H9 (cell line): ENCODE measurements at regions not wholly inside any gene's neighbourhood (a gene's known extent, or its start where the extent isn't known, plus 50 kb on each side); places are given as distances from the start of the nearest gene placed in this dataset.

ENCODE experiments used
- DNase-seq: peaks from one replicate; pipeline ENCODE4 v3.0.0-alpha.2; 2017
- H2AFZ ChIP-seq: one replicate; pipeline ENCODE4 v1.6.1; 2013; ENCODE audit warnings: mild to moderate bottlenecking, low read length, control low read depth, moderate library complexity
- H2AK5ac ChIP-seq: 2 replicates; pipeline ENCODE4 v1.6.1; 2013; ENCODE audit warnings: low read length, control low read depth, mixed read lengths; ENCODE audit not compliant: insufficient read length
- H2BK120ac ChIP-seq: one replicate; pipeline ENCODE4 v1.6.1; 2013; ENCODE audit warnings: low read depth, mild to moderate bottlenecking, low read length, control low read depth, inconsistent platforms; ENCODE audit not compliant: poor library complexity, severe bottlenecking
- H2BK12ac ChIP-seq: 2 replicates; pipeline ENCODE4 v1.6.1; 2013; ENCODE audit warnings: low read length, control low read depth, mixed read lengths, low read depth; ENCODE audit not compliant: insufficient read length
- H2BK15ac ChIP-seq: 2 replicates; pipeline ENCODE4 v1.6.1; 2013; ENCODE audit warnings: low read depth, low read length, control low read depth
- H2BK20ac ChIP-seq: one replicate; pipeline ENCODE4 v1.6.1; 2013; ENCODE audit warnings: low read depth, mild to moderate bottlenecking, low read length, control low read depth, inconsistent platforms; ENCODE audit not compliant: poor library complexity, severe bottlenecking
- H2BK5ac ChIP-seq: 2 replicates; pipeline ENCODE4 v1.6.1; 2013; ENCODE audit warnings: low read length, control low read depth, mixed read lengths; ENCODE audit not compliant: insufficient read length
- H3K14ac ChIP-seq: 2 replicates; pipeline ENCODE4 v1.6.1; 2013; ENCODE audit warnings: low read length, control low read depth; ENCODE audit not compliant: insufficient read depth
- H3K18ac ChIP-seq: 2 replicates; pipeline ENCODE4 v1.6.1; 2013; ENCODE audit warnings: low read depth, mild to moderate bottlenecking, mixed read lengths, low read length, control low read depth; ENCODE audit not compliant: insufficient read length
- H3K23ac ChIP-seq: 2 replicates; pipeline ENCODE4 v1.6.1; 2013; ENCODE audit warnings: low read length, control low read depth, mixed read lengths, low read depth; ENCODE audit not compliant: insufficient read length
- H3K23me2 ChIP-seq: 2 replicates; pipeline ENCODE4 v1.6.1; 2013; ENCODE audit warnings: low read depth, mild to moderate bottlenecking, mixed read lengths, low read length, control low read depth; ENCODE audit not compliant: insufficient read length, poor library complexity, severe bottlenecking
- H3K27ac ChIP-seq: 2 replicates; pipeline ENCODE4 v1.5.1; 2013; ENCODE audit warnings: low read length, control low read depth, mixed read lengths, low read depth; ENCODE audit not compliant: insufficient read length
- H3K27me3 ChIP-seq: 2 replicates; pipeline ENCODE4 v1.6.1; 2013; ENCODE audit warnings: low read length, control low read depth, inconsistent platforms; ENCODE audit not compliant: insufficient read depth
- H3K4ac ChIP-seq: 2 replicates; pipeline ENCODE4 v1.6.1; 2013; ENCODE audit warnings: low read depth, mild to moderate bottlenecking, control low read depth, inconsistent platforms, low read length, moderate library complexity
- H3K4me1 ChIP-seq: 2 replicates; pipeline ENCODE4 v1.6.1; 2013; ENCODE audit warnings: low read length, control low read depth, inconsistent platforms; ENCODE audit not compliant: insufficient read depth
- H3K4me2 ChIP-seq: 2 replicates; pipeline ENCODE4 v1.6.1; 2013; ENCODE audit warnings: low read length, control low read depth, mixed read lengths; ENCODE audit not compliant: insufficient read length, insufficient read depth
- H3K56ac ChIP-seq: 2 replicates; pipeline ENCODE4 v1.6.1; 2013; ENCODE audit warnings: low read depth, mild to moderate bottlenecking, mixed read lengths, low read length, control low read depth; ENCODE audit not compliant: insufficient read length
- H3K79me1 ChIP-seq: 2 replicates; pipeline ENCODE4 v1.6.1; 2013; ENCODE audit warnings: low read depth, mild to moderate bottlenecking, moderate library complexity, low read length, control low read depth, inconsistent platforms; ENCODE audit not compliant: insufficient read depth, poor library complexity, severe bottlenecking
- H3K79me2 ChIP-seq: 2 replicates; pipeline ENCODE4 v1.6.1; 2013; ENCODE audit warnings: low read length, control low read depth, inconsistent platforms; ENCODE audit not compliant: insufficient read depth
- H3K9ac ChIP-seq: 2 replicates; pipeline ENCODE4 v1.6.1; 2013; ENCODE audit warnings: low read length, control low read depth, mixed read lengths; ENCODE audit not compliant: insufficient read length; ENCODE audit errors: extremely low read depth
- H3K9me3 ChIP-seq: one replicate; pipeline ENCODE4 v1.6.1; 2013; ENCODE audit warnings: low read depth, low read length, inconsistent platforms; ENCODE audit not compliant: control insufficient read depth
- H3T11ph ChIP-seq: one replicate; pipeline ENCODE4 v1.6.1; 2013; ENCODE audit warnings: mild to moderate bottlenecking, low read length, control low read depth, inconsistent platforms
- H4K20me1 ChIP-seq: one replicate; pipeline ENCODE4 v1.6.1; 2013; ENCODE audit not compliant: control insufficient read depth, insufficient read length, insufficient read depth
- H4K5ac ChIP-seq: 2 replicates; pipeline ENCODE4 v1.6.1; 2013; ENCODE audit warnings: low read depth, mild to moderate bottlenecking, mixed read lengths, low read length, control low read depth; ENCODE audit not compliant: insufficient read length
- H4K8ac ChIP-seq: replicated peaks from 2 replicates; pipeline ENCODE4 v1.6.1; 2013; ENCODE audit warnings: low read length, control low read depth, mixed read lengths, low read depth; ENCODE audit not compliant: insufficient read length
- H4K91ac ChIP-seq: 2 replicates; pipeline ENCODE4 v1.6.1; 2013; ENCODE audit warnings: low read depth, mild to moderate bottlenecking, moderate library complexity, mixed read lengths, low read length, control low read depth; ENCODE audit not compliant: insufficient read length
- H3K27ac Mint-ChIP-seq, 3 experiments: 2 replicates in 2 of 3; 3 replicates in 1 of 3; pipeline ENCODE4 v1.8.0; 2020 to 2021; ENCODE audit warnings: mixed read lengths in 3 of 3, mild to moderate bottlenecking in 1 of 3, moderate library complexity in 1 of 3
- H3K27me3 Mint-ChIP-seq: 2 replicates; pipeline ENCODE4 v1.8.0; 2021; ENCODE audit warnings: low read depth, mild to moderate bottlenecking, moderate library complexity, mixed read lengths
- H3K36me3 Mint-ChIP-seq, 3 experiments: 2 replicates in 2 of 3; 3 replicates in 1 of 3; pipeline ENCODE4 v1.8.0; 2020 to 2021; ENCODE audit warnings: low read depth in 3 of 3, mixed read lengths in 3 of 3; ENCODE audit not compliant: insufficient read depth in 1 of 3
- H3K4me1 Mint-ChIP-seq, 2 experiments: 2 replicates each; pipeline ENCODE4 v1.8.0; 2020; ENCODE audit warnings: mixed read lengths in 2 of 2
- H3K4me3 Mint-ChIP-seq, 2 experiments: 2 replicates in 1 of 2; 3 replicates in 1 of 2; pipeline ENCODE4 v1.8.0; 2020 to 2021; ENCODE audit warnings: mild to moderate bottlenecking in 2 of 2, mixed read lengths in 2 of 2, moderate library complexity in 1 of 2
- H3K9me3 Mint-ChIP-seq, 2 experiments: 2 replicates in 1 of 2; 3 replicates in 1 of 2; pipeline ENCODE4 v1.8.0; 2020; ENCODE audit warnings: mild to moderate bottlenecking in 2 of 2, mixed read lengths in 2 of 2, moderate library complexity in 1 of 2
- WGBS: extraction: QIAGEN DNeasy Blood & Tissue Kit; methylation state at CpG from one replicate; pipeline ENCODE4 v1.1.7; 2013; ENCODE audit warnings: missing lambda C conversion rate, low lambda C conversion rate, mixed read lengths; ENCODE audit not compliant: insufficient read length; ENCODE audit errors: extremely low coverage; 5-methylcytosine and 5-hydroxymethylcytosine counted together
- TF ChIP-seq, protein P1 (sequence below): fragments of 200-600 bp; sonication (generic); conservative IDR thresholded peaks from 3 replicates; pipeline ENCODE4 v1.8.0; 2021; ENCODE audit warnings: antibody characterized with exemption, mild to moderate bottlenecking

DNA sequence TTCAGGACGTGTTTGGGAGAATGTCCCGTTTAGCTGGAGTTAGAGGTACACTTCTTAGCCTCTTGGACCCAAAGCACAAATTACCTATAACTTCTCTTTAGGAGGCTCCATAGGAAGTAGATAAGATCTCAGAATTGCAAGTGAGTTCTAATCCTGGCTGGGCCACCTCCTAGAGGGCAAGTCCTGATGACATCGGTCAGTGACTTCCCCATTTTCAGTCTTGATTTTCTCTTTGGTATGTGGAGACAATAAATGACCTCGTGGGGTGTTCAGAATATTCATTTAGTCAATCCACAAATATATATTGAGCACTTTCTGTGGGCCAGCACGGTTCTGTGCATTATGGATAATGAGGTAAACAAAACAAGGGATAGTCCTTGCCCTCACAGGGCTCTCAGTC, 208.6 kb downstream of the CWF19L2 start:
- no peak overlapping the region for H2BK20ac ChIP-seq
- H4K8ac ChIP-seq: no peak overlapping the region
- no peaks in the 10 kb centered on the region for H3K23me2 ChIP-seq
- H3K27me3 ChIP-seq: no peaks in the 10 kb centered on the region
- no peak overlapping the region for H3K9ac ChIP-seq
- no peaks in the 10 kb centered on the region for H4K20me1 ChIP-seq
- no peaks in the 10 kb centered on the region for H3K79me1 ChIP-seq
- H3K9me3 ChIP-seq: no peaks in the 10 kb centered on the region
- WGBS: no CpG with 5 or more reads among the region's 5 CpGs
- H3K14ac ChIP-seq: no peak overlapping the region
- no peak overlapping the region for H3K27ac ChIP-seq
- no peak overlapping the region for H3K18ac ChIP-seq
- H3K4ac ChIP-seq: no peak overlapping the region
- no peak overlapping the region for H3K56ac ChIP-seq
- H3T11ph ChIP-seq: no peak overlapping the region
- DNase-seq: no peak
- no peak overlapping the region for H2AK5ac ChIP-seq
- H2BK120ac ChIP-seq: no peak overlapping the region
- Mint-ChIP-seq H3K36me3 (no peaks in the 10 kb centered on the region), H3K27me3 (no peaks in the 10 kb centered on the region), H3K4me1 (peaks cover 2 to 5% of the 10 kb centered on the region in 2 experiments; a peak in 3 of 4 replicates), H3K4me3 (no peak overlapping the region), H3K9me3 (no peaks in the 10 kb centered on the region; a peak in 1 of 5 replicates), H3K27ac (no peak overlapping the region)
- H2BK12ac ChIP-seq: no peak overlapping the region
- H3K4me1 ChIP-seq: no peaks in the 10 kb centered on the region
- H3K23ac ChIP-seq: no peak overlapping the region
- no peak overlapping the region for H4K91ac ChIP-seq
- no peaks in the 10 kb centered on the region for H3K79me2 ChIP-seq
- no peak overlapping the region for H2BK5ac ChIP-seq
- no peak overlapping the region for H2AFZ ChIP-seq
- H4K5ac ChIP-seq: no peak overlapping the region
- TF ChIP-seq, protein P1, sequence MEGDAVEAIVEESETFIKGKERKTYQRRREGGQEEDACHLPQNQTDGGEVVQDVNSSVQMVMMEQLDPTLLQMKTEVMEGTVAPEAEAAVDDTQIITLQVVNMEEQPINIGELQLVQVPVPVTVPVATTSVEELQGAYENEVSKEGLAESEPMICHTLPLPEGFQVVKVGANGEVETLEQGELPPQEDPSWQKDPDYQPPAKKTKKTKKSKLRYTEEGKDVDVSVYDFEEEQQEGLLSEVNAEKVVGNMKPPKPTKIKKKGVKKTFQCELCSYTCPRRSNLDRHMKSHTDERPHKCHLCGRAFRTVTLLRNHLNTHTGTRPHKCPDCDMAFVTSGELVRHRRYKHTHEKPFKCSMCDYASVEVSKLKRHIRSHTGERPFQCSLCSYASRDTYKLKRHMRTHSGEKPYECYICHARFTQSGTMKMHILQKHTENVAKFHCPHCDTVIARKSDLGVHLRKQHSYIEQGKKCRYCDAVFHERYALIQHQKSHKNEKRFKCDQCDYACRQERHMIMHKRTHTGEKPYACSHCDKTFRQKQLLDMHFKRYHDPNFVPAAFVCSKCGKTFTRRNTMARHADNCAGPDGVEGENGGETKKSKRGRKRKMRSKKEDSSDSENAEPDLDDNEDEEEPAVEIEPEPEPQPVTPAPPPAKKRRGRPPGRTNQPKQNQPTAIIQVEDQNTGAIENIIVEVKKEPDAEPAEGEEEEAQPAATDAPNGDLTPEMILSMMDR: no peak
- no peak overlapping the region for H3K4me2 ChIP-seq
- H2BK15ac ChIP-seq: no peak overlapping the region
